GM18870 (cell line): ENCODE measurements at regions not wholly inside any gene's neighbourhood (a gene's known extent, or its start where the extent isn't known, plus 50 kb on each side); places are given as distances from the start of the nearest gene placed in this dataset.
"Not testable (repeated sequence)": the region's sequence is repeated elsewhere in the genome, so short reads cannot be mapped to it uniquely, and the experiment has no call there.

ENCODE experiments used
- ATAC-seq: cut with Tn5 transposase; IDR thresholded peaks from one replicate; pipeline ENCODE4 v1.9.1; 2021; ENCODE audit warnings: moderate library complexity; ENCODE audit not compliant: unreplicated experiment

DNA sequence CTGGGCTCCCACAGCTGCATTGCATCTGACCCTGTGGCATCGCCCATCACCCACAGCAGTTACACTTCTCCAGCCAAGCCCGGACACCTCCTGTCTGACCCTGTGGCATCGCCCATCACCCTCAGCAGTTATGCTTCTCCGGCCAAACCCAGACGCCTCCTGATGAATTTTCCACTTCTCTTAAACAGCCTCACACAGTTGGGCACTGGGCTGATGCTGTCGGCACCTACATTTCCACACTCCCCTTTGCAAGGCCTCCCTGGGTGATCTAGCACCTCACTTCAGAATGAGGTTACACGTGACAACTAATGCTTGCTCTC, 175.2 kb upstream of the ARID1B start:
- ATAC-seq: no peak

DNA sequence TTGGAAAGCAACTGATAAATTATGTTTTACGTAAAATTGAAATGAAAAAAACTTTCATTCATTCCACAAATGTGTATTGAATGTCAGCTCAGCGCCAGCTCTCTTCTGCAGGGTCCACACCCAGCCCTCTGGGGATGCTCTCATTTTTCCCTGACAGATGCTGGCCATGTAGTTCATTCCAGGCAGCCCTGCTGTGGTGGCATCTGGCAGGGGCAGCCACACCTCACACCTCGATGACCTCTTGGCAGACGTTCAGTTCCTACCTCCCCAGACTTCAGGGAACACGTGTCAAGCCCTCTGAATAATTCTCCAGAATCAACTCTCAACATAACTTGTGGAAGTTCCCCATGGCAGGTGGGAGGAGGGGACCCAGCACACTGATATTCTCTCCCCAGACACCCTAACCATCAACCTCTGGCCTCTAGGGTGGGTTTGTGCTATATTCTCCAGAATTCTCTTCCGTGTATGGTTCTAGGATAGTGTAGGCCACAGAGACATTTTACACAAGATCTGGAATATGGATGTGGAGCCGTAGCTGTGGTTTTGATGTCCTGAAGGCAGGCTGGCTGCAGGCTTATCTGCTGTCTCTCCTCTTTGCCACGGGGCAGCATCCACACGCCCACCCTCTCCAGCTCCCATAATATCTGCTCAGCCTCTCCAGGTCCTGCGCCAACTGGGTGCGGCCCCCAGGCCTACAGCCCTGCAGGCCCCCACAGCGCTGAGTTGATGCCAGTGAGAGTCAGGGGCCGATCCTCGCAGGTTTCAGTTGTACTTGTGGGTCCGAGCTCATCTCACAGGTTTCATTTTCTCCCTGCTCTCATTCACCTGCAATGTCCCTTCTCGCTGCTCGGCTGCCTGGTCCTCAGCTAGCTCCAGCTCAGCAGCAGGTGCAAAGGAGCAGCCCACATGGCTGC, 175.8 kb upstream of the ARID1B start:
- no peak for ATAC-seq

DNA sequence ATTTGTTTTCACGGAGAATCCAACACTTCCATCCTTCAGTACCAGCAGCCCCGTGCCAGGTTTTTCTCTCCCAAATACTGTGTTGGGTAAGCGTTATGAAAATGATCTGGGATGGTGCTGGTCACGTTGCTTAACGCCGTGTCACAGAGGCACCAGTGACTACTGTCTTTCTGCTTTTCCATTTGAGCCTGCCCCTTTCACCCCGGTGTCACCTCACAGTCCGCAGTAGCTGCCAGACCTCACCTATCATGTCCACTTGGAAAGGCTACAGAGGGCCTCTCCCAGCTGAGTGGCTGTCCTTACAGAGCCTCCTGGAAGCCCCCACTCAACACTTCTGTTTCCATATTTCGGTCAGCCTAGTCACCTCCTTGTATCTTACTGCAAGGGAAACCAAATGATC, 176.5 kb upstream of the ARID1B start:
- no peak for ATAC-seq

DNA sequence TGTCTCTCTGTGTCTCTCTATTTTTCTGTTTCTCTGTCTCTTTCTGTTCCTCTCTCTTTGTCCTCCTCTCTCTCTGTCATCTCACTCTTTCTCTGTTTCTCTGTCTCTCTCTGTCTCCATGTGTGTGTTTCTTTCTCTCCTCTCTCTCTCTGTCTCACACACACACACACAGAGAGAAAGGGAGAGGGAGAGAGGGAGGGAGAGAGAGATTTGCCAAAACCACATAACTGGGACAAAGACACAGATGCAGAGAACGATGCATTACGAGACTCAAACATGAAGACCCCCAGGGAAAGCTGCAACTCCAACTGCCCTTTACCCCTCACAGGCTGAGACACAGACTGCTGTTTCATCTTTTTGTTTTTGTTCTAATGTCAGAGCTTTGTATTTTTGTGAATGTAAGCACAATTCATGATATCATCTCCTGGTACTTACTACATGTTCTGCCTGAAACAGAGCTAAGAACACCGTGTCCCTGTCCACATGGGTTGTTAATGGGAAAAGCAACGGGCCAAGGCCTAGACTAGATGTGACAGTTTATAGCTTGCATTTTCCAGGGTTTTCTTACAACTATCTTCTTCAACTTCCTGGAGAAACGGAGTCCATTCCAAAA, 177.1 kb upstream of the ARID1B start:
- no peak for ATAC-seq

DNA sequence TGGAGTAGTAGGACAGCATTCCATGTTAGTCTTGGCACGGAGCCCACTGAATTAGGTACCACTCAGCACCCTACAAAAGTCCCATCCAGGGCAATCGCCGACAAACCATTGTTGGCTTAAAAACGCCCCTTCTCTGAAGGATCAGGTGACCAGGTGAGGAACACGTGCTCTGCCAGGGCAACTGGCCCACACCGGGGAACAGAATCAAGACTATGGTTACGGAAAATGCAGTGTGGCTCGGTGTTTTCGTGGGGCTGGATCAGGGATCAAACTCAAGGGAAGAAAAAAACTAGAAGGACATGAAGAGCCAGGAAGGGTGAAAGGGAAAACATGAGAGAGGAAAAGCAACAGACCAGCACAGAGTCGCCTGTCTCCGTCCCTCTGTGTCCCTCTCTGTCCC, 177.8 kb upstream of the ARID1B start:
- no peak for ATAC-seq

DNA sequence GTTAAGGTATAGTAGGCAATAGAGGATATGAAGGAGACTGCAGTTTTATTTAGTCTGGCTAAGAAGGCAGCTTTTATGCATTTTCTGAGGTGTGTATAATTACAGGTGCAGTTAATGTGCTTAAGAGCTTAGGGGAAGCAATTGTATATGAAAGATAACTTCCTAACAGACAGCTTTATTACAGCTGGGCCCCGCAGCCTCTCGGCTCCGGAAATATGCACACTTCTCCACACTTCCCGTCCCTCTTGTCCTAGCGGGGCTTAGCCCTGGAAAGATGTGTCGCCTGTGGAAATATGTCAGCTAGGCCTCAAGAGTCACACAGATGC, 178.4 kb upstream of the ARID1B start:
- no peak for ATAC-seq

DNA sequence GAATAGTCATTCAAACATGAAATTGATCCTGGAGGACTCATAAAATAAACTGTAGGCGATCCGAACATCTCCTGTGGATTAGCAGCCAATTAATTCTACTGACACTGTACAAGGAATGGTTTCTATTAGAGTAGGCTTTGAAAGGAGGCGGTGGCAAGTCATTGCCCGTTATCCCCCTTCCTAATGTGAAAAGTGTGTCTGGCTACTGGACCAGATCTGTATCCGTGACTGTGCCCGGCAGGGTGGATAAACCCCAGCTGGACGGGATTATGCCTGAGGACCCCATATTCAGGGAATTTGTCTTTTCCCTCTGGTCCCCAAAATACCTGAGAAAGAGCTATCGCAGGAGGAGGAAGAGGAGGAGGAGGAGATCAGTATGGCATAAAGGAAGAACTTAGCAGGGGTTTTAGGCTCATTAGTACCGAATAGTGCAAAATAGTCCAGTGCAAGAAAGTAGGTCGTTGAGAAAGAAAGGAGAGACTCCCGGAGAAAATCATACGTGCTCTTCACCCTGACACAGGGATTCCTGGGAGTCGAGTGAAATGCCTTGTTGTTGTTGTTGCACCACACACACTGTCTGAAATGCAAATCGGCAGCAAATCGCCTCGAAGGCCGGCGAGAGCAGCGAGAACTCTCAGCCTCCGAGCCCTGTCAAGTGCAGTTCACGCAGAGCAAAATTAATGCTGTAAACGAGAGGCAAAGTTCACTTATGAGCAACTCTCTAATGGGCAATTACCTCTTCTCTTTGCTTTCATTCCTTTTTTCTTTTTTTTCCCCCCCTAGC, 178.9 kb upstream of the ARID1B start:
- no peak for ATAC-seq

DNA sequence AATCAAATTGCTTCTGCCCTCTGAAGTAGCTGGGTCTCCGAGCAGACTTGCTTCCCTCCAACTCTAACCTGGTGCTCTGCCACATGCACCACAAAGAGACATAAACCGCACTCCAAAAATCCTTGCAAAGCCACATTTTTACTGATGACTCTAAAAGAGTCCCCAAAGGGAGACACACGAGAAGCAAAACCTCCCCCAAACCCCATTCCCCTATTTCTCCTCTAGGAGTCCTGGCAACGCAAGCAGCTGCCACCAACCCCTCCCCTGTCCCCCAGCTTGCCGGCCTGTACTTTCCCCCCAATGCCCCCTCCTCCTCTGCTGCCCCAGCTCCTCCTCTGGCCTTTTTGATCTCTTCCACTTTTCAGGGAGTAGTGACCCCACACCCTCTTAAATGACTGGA, 180.1 kb upstream of the ARID1B start:
- ATAC-seq: no peak

DNA sequence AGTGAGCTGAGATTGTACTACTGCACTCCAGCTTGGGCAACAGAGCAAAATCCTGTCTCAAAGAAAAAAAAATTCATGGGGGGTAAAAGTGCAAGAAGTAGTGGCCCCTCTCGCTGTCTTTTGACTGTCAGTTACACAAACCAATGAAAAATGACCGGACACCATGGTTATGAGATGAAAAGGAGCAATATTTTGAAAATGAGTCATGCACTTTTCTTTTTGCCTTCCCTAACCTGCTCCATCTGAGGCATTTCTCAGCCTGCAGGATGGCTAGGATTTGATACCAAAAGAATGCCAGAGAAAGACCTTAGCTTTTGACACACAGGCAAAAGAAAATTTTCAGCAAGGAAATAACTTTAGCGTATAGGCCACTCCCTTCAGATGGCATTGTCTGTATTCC, 181.7 kb upstream of the ARID1B start:
- no peak for ATAC-seq

DNA sequence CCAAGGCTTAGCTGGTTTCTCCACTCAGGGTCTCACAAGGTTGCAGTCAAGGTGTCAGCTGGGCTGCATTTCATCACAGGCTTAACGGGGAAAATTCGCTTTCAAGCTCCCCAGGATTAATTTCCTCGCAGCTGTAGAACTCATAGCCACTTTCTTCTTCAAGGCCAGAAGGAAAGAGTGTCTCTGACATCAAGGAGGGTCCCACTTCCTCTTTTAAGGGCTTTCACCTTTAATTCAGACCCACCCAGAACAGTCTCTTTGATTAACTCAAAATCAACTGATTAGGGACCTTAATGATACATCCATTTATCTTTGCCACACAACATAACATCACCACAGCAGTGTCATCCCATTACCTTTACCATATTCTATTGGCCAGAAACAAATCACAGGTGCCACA, 183.3 kb upstream of the ARID1B start:
- ATAC-seq: no peak

DNA sequence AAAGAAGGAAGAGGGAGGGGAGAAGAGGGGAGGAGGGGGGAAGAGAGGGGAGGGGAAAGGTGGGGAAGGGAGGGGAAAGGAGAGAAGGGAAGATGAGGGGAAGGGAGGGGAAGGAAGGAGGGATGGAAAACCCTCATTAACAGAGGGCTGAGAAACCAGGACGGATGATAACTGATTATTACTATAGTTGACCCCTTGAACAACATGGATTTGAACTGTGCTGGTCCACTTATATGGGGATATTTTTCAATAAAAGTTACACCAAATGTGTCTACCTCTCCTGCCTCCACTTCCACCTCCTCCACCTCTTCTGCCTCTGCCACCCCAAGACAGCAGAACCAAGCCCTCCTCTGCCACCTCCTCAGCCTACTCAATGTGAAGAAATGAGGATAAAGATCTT, 184.1 kb upstream of the ARID1B start:
- no peak for ATAC-seq

DNA sequence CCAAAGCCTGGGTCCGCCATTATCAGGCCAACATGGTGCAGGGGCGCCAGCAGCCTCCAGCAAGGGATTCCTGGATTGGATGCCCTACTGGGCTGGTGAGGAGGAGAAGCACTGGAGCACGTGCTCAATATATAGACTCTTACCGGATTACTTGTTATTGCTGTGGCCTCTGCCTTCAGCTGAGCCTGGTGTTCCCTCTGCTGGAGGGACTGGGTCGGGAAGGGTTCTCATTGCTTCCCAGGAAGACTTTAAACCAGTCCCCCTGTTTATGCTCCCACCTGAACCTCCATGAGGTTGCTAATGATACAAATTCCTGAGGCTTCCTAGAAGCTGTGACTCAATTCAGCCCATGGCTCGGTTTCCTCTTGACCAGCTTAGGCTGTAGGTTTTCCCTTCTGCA, 186.7 kb upstream of the ARID1B start:
- no peak for ATAC-seq

DNA sequence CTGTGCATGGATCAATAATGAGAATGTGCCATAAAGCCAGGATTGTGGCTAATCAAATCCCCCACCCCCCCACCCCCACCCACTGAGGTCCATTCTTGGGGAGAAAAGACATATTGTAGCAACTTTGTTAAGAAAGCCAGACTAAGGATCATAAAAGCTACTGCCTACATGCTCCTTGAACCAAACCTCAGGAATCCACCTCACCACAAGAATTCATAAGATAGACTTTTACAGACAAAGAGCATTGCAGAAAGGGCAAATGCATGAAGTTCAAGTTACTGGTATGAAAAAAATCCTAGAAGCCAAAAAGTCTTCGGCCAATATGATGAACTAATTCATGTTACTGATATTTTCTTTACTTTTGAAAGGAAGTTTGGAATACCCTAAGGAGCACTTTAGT, 187.9 kb upstream of the ARID1B start:
- ATAC-seq: no peak

DNA sequence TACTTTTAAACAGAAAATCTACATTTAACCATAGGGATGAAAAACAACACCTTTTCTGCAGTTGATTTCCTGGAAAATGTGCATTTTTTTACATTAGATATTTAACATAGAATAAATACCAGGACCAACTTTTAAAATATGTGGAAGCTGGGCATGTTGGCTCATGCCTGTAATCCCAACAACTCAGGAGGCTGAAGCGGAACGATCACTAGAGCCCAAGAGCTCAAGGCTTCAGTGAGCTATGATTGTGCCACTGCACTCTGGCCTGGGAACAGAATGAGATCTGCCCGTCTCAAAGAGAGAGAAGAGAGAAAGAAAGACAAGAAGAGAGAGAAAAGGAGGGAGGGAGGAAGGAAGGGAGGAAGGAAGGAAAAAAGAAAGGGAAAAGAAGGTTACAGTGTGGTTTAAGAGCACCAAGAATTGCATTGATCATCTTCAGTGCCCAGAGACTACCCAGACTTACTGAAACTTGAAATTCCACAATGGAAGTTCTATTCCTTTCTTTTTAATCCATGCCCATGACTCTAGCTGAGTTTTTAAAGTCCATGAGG, 189.4 kb upstream of the ARID1B start:
- ATAC-seq: no peak

DNA sequence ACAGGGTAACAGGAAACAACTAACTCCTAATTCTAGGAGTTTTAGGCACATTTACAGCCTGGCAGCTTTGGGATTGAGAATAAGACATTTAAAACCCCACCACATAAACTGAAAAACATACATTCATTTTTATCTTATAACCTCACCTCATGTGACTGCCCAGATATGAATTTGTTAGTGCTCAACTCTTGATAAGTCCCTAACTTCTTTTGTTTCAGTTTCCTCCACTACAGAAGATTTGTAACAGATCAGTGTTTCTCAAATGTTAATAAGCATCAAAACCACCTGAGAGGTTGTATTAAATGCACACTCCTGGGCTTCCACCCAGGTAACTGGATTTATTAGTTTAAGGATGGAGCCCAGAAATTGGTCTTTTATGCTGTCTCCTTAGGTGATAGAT, 190.1 kb upstream of the ARID1B start:
- no peak for ATAC-seq

DNA sequence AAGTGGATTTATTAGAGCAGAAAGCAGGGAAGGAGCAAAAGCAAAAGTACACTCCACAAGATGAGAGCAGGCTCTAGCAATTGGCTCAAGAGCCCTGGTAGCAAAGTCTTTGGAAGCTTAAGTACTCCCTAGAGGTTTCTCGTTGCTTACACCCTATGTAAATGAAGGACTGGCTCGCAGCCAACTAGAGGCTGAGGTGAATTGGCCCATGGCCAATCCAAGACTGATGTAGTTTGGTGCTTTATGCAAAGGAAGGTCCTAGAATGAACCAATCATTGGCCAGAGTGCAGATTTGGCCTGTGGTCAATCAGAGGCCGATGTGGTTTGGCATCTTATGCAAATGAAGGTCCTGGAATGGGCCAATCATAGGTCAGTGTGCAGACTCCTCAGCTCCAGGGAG, 191.3 kb upstream of the ARID1B start:
- ATAC-seq: no peak

DNA sequence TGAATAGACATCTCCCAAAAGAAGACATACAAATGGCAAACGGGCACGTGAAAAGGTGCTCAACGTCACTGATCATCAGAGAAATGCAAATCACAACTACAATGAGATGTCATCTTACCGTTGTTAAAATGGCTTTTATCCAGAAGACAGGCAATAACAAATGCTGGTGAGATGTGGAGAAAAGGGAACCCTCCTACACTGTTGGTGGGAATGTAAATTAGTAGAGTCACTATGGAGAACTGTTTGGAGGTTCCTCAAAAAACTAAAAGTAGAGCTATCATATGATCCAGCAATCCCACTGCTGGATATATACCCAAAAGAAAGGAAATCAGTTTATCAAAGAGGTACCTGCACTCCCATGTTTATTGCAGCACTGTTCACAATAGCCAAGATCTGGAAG, 193.1 kb upstream of the ARID1B start:
- ATAC-seq: not testable (repeated sequence)

DNA sequence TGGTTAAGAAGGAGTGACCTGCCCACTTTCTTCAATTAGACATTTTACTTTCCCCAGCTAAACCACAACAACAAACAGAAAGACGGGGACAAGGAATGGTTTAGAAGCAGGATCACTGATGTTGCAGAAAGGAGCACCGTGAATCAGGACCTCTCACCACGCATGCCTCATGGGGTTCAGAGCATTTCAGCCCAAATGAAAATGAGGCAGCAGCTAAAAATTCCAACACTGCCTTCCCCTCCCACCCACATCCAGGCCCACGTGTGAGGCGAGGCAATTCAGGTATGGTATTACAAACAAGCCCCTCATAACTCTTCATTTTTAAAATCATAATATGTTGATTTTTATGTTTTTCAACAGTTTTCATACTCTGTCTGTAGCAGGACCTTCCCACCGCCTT, 194.1 kb upstream of the ARID1B start:
- ATAC-seq: no peak

DNA sequence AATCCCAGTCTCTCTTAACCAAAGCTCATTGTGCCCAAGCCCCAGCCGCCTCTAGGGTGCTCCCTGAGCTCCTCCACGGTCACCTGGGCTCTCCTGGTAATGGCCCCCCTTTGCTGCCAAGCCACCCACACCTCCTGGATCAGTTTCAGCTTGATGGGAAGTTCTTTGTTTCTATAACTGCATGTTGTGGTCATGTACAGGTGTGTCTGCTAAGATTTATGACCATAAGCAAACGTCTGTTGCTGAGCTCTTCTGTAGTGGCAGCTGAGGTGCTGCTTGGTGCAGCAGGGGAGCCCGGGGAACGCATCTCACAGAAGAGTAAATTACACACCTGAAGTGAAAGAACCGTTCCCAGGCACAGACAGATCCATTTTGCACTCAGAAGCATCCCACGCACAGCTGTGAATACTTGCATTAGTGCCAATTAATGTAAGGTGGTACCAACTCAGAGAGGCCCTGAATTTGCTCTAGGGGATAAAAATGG, 194.6 kb upstream of the ARID1B start:
- ATAC-seq: no peak

DNA sequence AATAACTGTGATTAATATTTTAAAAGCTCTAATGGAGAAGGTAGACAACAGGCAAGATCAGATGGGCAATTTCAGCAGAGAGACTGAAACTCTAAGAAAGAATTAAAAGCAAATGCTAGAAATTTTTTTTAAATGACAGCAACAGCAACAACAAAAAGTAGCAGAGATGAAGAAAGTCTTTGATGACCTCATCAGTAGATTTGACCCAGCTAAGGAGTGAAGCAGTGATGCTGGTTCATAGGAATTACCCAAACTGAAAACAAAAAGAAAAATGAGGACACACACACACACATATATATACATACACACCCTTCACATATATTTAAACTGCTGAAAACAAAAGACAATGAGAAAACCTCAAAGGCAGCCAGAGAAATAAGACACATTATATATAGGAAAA, 197.6 kb upstream of the ARID1B start:
- ATAC-seq: no peak

DNA sequence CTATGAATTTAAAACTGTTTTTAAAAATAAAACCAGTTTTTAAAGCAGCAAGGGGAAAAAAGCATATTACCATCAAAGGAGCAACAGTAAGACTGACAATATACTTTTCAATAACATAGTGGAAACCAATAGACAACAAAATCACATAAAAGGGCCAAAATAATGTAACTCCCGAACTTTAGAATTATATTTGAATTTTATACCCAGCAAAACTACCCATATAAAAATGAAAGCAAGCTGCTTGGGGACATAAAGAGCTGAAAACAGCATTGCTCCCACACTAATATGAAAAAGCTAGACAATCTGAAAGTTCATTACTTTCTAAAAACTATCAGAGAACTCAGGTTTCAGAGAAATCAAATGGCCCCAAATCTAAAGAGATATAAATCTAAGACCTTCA, 199.4 kb upstream of the ARID1B start:
- no peak for ATAC-seq

DNA sequence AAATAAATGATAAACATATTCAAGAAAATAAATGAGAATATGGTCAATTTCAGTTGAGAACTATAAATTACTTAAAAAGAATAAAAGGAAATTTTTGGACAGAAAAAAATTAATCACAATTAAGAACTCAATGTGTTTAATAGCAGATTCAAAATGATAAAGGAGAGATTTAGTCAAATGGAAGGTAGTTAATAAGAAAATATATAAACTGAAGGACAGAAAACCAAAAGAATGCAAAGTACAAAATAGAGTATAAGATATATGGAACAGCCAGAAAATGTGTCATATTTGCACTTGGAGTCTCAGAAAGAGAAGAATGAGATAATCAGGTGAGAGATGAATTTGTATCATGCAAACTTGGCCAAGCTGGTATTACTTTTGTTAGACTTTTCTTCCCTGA, 201.8 kb upstream of the ARID1B start:
- no peak for ATAC-seq
